ENCODE measurements at regions not wholly inside any gene's neighbourhood (a gene's known extent, or its start where the extent isn't known, plus 50 kb on each side); places are given as distances from the start of the nearest gene placed in this dataset.

GRCh38 chr11:97973352-97973857 lies 1047.3 kb upstream of the CNTN5 start:
- intact Hi-C loops (cut with micrococcal nuclease; ENCODE audit: unreplicated experiment) = no loop called here
- TF ChIP-seq CTCF (conservative IDR thresholded peaks at IDR 0.05; ENCODE audit: low read depth, low read length) (no peak), EZH2 (IDR thresholded peaks at IDR 0.05; ENCODE audit: borderline replicate concordance, low read depth, low read length, poor library complexity, severe bottlenecking) (no peak)

GRCh38 chr11:97974798-97975498 lies 1045.8 kb upstream of the CNTN5 start:
- H3K36me3 ChIP-seq (ENCODE audit: insufficient read depth, low read length, poor library complexity, severe bottlenecking) = no peaks in the 10 kb centered on the region
- ChIA-PET CTCF (no interaction called here), POLR2A (ENCODE audit: low non-redundant PET) (interaction anchor here (0.5 kb wide), 1 partner anchor 330 kb away, joined by 10 read pairs; no protein-coding TSS in a partner anchor)
- intact Hi-C loops (cut with micrococcal nuclease; ENCODE audit: unreplicated experiment) = no loop called here
- DNase-seq (ENCODE audit: low spot score) = no peak
- no peaks in the 10 kb centered on the region for H3K4me1 ChIP-seq (ENCODE audit: insufficient read depth, low read length, poor library complexity, severe bottlenecking)
- H3K27ac ChIP-seq (ENCODE audit: low read depth, low read length, poor library complexity, severe bottlenecking) = no peak overlapping the region
- H3K27me3 ChIP-seq (replicated peaks; ENCODE audit: insufficient read depth, low read depth, low read length, poor library complexity) = no peaks in the 10 kb centered on the region
- TF ChIP-seq EZH2 (IDR thresholded peaks at IDR 0.05; ENCODE audit: borderline replicate concordance, low read depth, low read length, poor library complexity, severe bottlenecking) (no peak), CTCF (conservative IDR thresholded peaks at IDR 0.05; ENCODE audit: low read depth, low read length) (no peak)
- BruUV-seq (replicated peaks) = no TSS peak
- H3K9me3 ChIP-seq (ENCODE audit: low read depth, low read length, poor library complexity, severe bottlenecking) = no peaks in the 10 kb centered on the region
- no peak overlapping the region for H3K4me3 ChIP-seq (ENCODE audit: low read depth, low read length, poor library complexity, severe bottlenecking)

More at GRCh38 chr11:97973352-97973857, 1047.3 kb upstream of the CNTN5 start:
- Histone ChIP-seq H3K27ac (ENCODE audit: low read depth, low read length, poor library complexity, severe bottlenecking) (no peak overlapping the region), H3K4me1 (ENCODE audit: insufficient read depth, low read length, poor library complexity, severe bottlenecking) (no peaks in the 10 kb centered on the region), H3K9me3 (ENCODE audit: low read depth, low read length, poor library complexity, severe bottlenecking) (no peaks in the 10 kb centered on the region), H3K36me3 (ENCODE audit: insufficient read depth, low read length, poor library complexity, severe bottlenecking) (no peaks in the 10 kb centered on the region), H3K27me3 (replicated peaks; ENCODE audit: insufficient read depth, low read depth, low read length, poor library complexity) (no peaks in the 10 kb centered on the region), H3K4me3 (ENCODE audit: low read depth, low read length, poor library complexity, severe bottlenecking) (no peak overlapping the region)
- POLR2A ChIA-PET (ENCODE audit: low non-redundant PET) = no interaction called here
- no TSS peak for BruUV-seq (replicated peaks)
- no peak for DNase-seq (ENCODE audit: low spot score)
- CTCF ChIA-PET = no interaction called here

DNA sequence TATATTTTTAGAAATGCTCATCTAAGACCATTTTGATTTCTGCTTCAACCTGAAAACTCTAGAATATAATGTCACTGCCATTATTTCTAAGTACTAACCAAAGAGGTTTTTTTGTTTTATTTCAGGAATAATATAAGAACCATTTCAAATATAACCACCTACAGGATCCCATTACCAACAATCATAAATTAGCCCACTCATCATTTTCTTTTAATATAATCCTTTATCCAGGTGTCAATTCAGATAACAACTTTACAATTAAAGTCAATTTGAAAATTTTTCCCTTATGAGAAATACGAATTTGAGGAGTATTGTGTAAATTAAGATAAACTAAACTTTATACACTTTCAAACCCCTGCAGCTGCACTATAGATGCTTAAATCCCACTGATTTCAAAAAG lies 1043.0 kb upstream of the CNTN5 start:
- no peak for TF ChIP-seq CTCF (conservative IDR thresholded peaks at IDR 0.05; ENCODE audit: low read depth, low read length)
- TF ChIP-seq EZH2 (IDR thresholded peaks at IDR 0.05; ENCODE audit: borderline replicate concordance, low read depth, low read length, poor library complexity, severe bottlenecking) = no peak
- CTCF ChIA-PET = no interaction called here
- DNase-seq (ENCODE audit: low spot score) = no peak
- H3K4me1 ChIP-seq (ENCODE audit: insufficient read depth, low read length, poor library complexity, severe bottlenecking) = no peaks in the 10 kb centered on the region
- no peak overlapping the region for H3K4me3 ChIP-seq (ENCODE audit: low read depth, low read length, poor library complexity, severe bottlenecking)
- no peaks in the 10 kb centered on the region for H3K36me3 ChIP-seq (ENCODE audit: insufficient read depth, low read length, poor library complexity, severe bottlenecking)
- no peaks in the 10 kb centered on the region for H3K27me3 ChIP-seq (replicated peaks; ENCODE audit: insufficient read depth, low read depth, low read length, poor library complexity)
- BruUV-seq (replicated peaks) = no TSS peak
- H3K9me3 ChIP-seq (ENCODE audit: low read depth, low read length, poor library complexity, severe bottlenecking) = no peaks in the 10 kb centered on the region
- H3K27ac ChIP-seq (ENCODE audit: low read depth, low read length, poor library complexity, severe bottlenecking) = no peak overlapping the region
- intact Hi-C loops (cut with micrococcal nuclease; ENCODE audit: unreplicated experiment) = no loop called here
- POLR2A ChIA-PET (ENCODE audit: low non-redundant PET) = no interaction called here

Data from A673 (cell line).